ENCODE measurements at regions not wholly inside any gene's neighbourhood (a gene's known extent, or its start where the extent isn't known, plus 50 kb on each side); places are given as distances from the start of the nearest gene placed in this dataset.
"Not testable (repeated sequence)": the region's sequence is repeated elsewhere in the genome, so short reads cannot be mapped to it uniquely, and the experiment has no call there.

DNA sequence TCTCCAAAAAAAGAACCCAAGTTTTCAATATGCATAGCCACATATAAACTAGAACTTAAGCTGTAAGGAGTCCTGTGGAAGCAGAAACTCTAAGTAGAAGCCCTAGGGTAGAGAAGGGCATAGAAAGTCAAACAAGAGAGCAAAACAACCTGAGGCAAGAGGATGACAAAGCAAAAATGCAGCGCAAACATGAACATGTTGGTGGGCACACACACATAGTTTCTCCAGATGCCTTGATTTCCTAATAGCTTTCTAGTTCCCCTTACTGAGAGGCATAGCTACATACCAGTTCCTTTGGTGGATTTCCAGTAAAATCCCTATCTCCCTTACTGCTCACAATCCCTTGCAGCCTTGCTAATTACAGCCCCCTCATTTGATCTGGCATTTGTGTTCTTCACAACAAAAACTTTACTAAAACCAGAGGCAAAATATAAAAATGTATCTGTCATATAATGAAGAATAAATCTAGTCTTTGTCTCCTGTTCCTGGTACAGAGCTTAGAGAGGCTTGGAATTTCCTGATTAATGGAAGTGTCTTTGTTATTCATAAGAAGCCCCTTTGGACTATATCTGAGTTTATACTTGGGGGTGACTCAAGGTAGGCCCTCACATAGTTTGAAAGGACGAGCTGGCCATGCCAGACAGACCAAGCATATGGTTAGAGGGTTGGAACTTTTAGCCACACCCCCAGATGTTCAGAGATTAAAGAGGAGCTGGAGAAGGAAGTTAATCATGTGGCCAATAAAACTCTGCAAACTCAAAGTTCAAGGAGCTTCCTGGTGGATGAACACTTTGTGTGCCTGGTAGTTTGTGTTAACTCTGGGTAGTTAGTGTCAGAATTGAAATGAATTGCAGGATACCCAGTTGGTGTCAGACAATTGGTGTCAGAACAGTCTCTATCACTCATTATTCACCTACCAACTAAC, 52.7 kb upstream of the ZCCHC13 start:
- in situ Hi-C loops (cut with MboI; ENCODE audit: low sequenced_read_pairs), result no loop called here

DNA sequence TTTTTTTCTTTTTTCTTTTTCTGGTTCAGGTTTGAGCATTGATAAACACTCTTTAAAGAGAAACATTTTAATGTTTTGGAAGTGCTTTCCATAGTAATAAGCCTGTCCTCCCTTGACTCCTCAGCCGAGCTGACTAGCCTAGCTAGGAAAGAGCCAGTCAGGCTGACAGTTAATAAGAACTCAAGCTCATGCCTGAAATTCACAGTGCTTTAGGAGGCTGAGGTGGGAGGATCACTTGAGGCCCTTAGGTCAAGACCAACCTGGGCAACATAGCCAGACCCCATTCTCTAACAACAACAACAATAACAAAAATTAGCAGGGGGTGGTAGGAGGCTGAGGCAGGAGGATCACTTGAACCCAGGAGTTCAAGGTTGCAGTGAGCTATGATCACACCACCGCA, 53.4 kb upstream of the ZCCHC13 start:
- in situ Hi-C loops (cut with MboI; ENCODE audit: low sequenced_read_pairs), result no loop called here

DNA sequence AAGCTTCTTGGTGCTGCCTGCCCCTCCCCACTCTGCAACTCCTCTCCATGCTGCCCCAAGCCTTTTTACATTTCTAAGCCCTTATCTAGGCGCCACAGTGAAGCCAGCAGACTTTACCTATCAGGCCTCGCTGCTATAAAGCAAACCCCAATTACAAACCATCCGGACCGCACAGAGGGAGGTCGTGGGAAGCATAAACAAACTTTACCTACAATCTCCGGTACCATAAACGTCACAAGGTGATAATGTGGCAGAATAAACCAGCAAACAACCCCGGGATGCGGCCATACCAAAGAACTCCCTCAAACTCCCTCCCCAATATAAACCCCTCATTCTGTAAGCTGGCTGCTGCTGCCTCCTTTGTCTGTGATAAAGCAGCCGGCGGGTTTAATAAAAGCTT, 54.0 kb upstream of the ZCCHC13 start:
- in situ Hi-C loops (cut with MboI; ENCODE audit: low sequenced_read_pairs), result no loop called here

DNA sequence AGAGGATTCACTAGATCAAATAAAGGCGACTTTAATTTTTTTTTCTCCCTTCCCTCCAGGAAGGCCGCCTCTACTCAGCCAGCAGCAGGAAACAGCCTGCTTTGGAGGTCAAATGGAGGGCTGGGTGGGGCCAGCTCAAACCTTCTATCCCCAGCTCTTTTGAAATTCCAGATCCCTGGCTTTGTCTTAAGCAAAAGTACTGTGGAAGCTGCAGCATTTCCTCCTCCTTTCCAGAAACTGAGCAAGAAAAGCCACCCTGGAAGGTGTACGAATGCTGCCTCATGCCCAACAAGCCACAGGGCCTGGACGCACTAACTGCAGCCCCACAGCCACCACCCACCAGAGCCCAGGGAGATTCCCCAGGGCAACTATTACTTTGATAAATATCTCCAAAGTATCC, 55.1 kb upstream of the ZCCHC13 start:
- in situ Hi-C loops (cut with MboI; ENCODE audit: low sequenced_read_pairs), result no loop called here

DNA sequence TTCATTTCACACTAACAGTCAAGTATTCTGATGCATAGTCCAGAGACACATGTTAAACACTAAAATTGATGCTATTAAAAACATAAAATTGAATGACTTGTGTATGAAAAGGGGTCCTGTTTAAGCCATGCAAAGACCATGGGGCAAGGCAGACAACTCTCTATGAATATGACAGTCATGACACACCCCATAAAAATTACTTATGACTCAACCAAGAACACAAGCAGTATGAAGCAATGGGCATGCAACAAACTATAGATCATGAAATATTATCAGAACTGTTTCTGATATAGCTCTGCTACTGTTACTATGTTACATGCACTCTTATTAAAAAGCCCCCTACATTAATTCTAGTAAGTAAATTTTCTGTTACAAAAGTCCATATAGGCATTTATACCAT, 57.5 kb upstream of the ZCCHC13 start:
- in situ Hi-C loops (cut with MboI; ENCODE audit: low sequenced_read_pairs), result no loop called here

DNA sequence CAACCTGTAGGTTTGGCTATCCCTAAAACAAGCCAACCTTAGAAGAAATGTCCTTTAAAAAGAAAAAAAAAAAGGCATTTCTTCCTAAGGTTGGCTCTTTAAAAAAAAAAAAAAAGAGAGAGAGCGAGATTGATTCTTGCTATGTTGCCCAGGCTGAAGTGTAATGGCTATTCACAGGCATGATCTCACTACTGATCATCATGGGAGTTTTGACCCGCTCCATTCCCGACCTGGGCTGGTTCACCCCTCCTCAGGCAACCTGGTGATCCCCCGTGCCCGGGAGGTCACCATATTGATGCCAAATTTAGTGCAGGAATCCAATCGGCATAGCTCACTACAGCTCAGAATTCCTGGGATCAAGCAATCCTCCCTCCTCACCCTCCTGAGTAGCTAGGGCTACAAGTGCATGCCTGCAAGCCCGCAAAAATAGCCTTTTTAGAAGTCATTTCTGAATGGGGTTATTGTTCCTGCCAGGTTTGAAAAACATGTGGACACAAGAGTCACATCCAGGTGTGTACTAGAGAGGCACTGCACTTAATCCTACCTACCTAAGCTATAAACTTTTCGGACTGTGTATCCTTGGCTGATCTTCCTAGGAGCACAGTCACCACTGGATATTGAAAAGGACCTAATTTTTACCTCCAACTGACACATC, 61.4 kb upstream of the ZCCHC13 start:
- in situ Hi-C loops (cut with MboI; ENCODE audit: low sequenced_read_pairs), result no loop called here

DNA sequence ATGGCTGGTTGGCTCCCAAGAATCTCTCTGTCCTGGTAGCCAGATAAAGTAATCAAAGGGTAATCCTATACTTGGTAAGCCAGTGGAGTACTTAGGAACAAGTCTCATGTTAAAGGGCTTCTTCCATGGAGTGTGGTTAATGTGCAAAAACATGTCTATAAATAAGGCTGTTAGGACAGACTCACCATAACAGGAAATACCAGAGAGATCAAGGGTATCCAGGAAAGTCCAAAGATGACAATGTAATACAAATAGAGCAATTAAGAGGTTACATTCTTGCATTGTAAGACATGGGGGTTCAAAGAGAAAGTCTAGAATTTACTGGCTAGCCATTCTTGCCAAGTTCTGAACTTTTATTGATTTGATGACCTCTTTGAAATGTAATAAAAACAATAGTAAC, 61.9 kb upstream of the ZCCHC13 start:
- in situ Hi-C loops (cut with MboI; ENCODE audit: low sequenced_read_pairs), result no loop called here

DNA sequence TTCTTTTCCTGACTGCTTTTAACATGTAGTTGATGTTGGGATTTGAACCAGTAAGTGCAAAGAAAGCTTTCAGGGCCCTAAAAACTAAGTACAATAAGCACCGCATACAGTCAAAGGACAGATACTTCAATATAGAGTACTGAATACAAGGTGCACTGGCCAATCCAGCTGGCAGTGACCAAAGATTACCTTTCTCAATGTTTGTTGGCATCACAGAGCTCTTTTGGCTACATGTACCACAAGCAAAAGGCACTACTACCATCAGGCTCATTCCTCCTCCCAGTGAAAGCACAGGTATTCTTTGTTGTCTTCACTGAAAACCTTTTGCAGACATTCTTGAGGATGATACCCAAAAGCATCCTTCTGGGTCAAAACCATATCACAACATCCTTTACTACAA, 65.2 kb upstream of the ZCCHC13 start:
- in situ Hi-C loops (cut with MboI; ENCODE audit: low sequenced_read_pairs), result no loop called here

DNA sequence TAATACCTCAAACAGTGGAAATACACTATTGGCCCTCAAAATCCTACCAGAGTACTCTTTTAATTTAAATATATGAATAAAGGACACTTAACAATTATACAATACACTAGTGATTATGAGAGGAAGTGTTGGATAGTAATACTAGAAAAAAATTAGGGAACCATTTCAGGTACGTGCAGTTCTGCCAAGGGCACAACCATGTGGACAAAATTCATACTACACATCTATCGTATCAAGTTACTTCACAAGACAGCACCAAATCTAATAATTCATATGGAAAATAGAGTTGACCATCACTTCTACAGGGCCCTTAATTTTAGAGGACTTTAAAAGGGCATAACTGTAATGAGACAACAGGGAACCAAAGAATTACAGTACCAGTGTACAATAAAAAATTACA, 69.2 kb upstream of the ZCCHC13 start:
- in situ Hi-C loops (cut with MboI; ENCODE audit: low sequenced_read_pairs), result no loop called here

DNA sequence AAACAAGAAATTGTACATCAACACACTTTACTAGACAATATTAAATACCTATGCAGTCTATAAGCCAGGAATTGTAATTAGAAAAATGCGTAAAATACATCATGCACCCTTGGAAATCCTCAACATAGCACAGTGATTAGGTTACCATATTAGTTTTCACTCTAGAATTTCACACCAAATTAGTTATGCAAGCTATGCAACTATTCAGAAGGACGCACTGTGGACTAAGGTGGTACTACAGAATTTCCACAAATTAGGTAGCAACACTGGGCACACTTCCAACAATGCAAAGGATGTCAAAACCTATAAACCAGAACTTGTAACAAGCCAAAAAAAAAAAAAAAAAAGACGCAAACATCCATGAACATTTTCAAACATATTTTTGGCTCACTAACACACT, 71.1 kb upstream of the ZCCHC13 start:
- in situ Hi-C loops (cut with MboI; ENCODE audit: low sequenced_read_pairs), result no loop called here

DNA sequence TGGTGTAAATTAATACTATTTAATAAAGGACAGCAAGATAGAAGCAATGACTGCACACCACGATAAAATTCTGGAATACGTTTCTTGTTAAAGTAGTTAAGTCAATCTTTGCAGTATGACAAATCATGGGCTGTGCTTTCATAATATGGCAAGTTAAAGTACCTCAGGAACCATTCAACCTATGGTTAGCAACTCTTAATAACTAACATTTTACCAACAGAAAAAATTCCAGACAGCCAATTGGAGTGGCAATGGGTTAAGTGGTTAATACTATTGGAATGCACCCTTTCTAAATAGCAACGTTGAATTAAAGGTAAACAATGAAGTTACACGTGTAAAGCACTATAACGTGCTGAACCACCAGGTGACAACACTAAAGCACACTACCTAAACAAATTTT, 72.4 kb upstream of the ZCCHC13 start:
- in situ Hi-C loops (cut with MboI; ENCODE audit: low sequenced_read_pairs), result no loop called here

DNA sequence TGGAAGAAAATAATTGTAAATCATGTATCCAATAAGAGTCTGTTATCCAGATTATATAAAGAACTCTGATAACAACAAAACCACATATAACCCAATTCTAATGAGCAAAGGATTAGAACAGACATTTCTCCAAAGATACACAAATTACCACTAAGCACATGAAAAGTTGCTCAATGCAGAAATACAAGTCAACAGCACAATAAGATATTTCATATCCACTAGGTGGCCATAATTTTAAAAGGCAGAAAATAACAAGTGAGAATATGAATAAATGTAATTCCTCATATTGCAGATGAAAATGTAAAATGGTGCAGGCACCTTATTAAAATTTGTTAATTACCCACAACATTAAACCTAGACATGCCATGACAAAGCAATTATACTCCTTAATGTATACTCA, 73.9 kb upstream of the ZCCHC13 start:
- in situ Hi-C loops (cut with MboI; ENCODE audit: low sequenced_read_pairs), result no loop called here

DNA sequence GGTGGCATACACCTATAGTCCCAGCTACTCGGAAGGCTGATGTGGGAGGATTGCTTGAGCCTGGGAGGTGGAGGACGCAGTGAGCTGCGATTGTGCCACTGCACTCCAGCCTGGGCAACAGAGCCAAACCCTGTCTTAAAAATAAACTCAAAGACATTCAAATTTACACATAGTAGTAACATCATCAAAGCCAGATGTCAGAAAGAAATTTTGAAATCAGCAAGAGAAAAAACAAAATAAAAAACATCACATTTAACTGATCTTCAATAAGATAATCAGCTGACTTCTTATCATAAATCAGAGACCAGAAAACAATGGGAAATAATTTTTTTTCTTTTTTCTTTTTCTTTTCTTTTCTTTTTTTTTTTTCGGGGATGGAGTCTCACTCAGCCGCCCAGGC, 78.9 kb upstream of the ZCCHC13 start:
- in situ Hi-C loops (cut with MboI; ENCODE audit: low sequenced_read_pairs), result no loop called here

DNA sequence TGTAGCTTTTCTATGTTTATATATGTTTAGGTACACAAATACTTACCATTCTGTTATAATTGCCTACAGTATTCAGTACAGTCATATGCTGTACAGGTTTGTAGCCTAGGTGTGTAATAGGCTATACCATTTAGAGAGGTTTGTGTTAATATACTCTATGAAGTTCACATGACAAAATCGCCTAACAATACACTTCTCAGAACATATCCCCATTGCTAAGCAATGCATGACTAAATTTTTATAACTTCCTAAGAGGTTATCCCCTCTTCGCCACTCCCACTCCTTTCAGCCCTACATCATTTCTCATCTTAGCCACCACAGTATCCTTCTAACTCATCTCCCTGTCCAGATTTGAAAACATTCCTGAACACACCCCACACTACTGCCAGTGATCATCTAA, 83.7 kb upstream of the ZCCHC13 start:
- in situ Hi-C loops (cut with MboI; ENCODE audit: low sequenced_read_pairs), result no loop called here

DNA sequence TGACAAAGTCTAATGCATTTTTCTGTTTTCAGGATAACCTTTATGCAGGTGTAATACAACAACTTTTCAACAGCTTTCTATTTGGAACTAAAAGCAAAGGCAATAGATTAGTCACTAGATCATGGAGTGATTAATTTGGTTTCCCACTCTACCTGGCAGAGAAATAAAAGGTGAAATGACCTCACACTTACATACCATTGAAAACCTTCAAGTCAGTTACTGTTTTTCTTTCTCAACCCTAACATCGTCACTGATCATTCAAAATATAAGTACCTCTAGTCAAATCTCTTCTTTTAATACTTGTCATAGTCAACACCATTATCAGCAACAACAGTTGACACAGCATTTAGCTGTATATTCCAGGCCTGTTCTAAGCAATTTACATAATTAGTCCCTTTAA, 85.1 kb upstream of the ZCCHC13 start:
- in situ Hi-C loops (cut with MboI; ENCODE audit: low sequenced_read_pairs), result no loop called here

DNA sequence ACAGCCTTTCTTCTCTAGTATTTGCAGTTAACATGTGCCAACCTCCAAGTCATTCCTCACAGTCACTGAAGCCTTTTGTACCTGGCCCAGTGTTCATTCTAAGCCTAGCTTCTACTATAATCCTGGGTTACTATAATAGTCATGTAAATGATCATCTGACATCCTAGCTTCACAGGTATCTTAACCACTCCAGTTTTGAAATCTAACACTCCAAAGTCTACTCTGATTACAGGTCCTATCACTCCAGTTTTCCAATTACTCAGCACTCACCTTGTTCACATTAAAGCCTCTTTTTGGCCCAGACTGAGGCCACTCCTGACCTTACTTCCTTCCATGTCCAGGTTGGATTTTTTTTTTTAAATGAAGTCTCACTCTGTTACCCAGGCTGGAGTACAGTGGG, 87.6 kb upstream of the ZCCHC13 start:
- in situ Hi-C loops (cut with MboI; ENCODE audit: low sequenced_read_pairs), result no loop called here

DNA sequence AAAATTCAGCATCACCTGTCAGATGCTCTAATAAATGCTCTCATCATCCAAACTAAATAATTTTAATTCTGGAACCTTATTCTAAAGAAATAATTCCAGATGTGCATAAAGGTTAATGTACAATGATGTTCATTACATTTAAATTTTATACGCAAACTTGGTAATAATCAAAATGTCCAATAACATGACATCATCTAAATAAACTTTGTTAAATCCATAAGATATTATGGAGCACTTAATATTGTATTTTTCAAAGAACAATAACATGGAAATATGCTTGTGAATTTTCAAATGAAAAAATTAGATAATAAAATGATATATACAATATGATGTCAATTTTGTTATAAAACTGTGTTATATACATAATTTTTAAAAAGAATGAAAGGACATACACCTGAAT, 92.1 kb upstream of the ZCCHC13 start:
- in situ Hi-C loops (cut with MboI; ENCODE audit: low sequenced_read_pairs), result no loop called here

DNA sequence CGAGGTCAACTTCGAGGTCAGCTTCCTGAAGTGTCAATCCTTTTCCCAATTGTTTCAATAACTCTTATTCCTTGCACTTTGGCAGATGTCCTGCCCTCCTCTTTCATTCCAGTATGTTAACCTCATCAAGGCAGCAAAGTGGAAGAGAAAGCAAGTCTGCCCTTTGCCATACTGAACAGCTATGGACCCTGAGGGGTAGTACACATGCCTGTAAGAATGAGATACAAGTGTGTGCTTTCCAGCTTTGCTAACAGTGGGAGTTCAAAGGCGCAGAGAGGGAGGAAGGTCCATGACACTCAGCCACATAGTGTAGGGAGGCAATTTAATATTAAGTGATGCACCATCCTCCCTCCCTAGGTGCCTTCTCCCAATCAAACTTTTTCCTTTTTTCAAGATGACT, 96.4 kb upstream of the ZCCHC13 start:
- in situ Hi-C loops (cut with MboI; ENCODE audit: low sequenced_read_pairs), result no loop called here

DNA sequence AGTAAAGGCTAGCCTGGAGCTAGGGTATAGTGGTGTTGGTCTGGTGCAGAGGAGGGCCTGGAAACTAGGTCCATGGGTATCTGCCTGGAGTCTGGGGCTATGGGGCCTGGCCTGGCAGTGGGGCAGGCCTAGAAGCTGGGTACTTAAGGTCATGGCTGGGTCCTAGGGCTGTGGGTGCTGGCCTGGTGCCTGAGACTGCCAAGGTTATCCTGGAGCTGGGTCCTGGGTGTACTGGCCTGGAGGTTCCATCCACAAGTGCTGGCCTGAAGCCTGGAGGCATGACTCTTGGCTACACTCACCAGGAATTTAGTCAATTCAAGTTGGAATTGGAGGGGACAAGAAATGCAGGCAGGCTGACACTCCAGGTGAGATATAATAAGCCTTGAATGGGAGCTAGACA, 108.4 kb upstream of the ZCCHC13 start:
- in situ Hi-C loops (cut with MboI; ENCODE audit: low sequenced_read_pairs), result no loop called here

DNA sequence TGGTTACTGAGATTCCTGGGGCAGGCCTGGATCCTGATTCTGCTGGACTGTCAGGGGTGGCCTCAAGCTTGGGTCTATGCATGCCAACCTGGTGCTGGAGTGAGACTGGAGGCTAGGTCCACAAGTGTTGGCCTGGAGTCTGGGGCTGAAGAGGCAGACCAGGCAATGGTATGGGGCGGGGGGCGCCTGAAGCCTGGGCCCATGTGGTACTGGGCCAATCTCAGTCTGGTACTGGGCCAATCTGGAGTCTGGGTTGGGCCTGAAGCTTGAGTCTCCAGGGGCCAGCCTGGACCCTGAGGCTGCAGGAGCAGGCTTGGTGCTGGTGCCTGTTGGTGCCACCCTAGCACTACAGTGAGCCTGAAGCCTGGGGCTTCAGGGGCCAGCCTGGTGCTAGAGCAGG, 108.9 kb upstream of the ZCCHC13 start:
- in situ Hi-C loops (cut with MboI; ENCODE audit: low sequenced_read_pairs), result no loop called here

DNA sequence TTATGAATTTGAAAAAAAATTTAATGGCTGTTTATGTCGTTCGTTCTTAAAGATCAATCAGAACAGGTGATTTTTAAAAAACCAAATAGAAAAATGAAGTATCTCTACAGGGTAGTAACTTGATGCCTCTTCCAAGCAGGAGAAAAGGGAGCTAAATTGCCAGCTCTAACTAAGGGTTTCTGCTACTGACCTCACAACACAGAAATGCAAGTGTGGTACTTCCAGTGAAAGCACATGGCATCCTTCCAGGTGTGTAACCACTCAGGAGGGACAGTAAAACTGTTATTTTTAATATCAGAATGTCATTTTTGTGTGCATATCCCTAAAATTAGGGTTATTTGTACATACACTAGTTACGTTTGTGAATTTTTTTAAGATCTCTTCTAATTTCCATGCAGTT, 116.8 kb upstream of the ZCCHC13 start:
- in situ Hi-C loops (cut with MboI; ENCODE audit: low sequenced_read_pairs), result no loop called here

DNA sequence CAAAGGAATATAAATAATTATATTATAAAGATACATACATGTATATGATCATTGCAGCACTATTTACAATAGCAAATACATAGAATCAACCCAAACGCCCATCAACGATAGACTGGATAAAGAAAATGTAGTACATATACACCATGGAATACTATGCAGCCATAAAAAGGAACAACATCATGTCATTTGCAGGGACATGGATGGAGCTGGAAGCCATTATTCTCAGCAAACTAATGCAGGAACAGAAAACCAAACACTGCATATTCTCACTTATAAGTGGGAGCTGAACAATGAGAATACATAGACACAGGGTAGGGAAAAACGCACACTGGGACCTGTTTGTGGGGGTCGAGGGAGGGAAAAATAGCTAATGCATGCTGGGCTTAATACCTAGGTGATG, 120.9 kb upstream of the ZCCHC13 start:
- in situ Hi-C loops (cut with MboI; ENCODE audit: low sequenced_read_pairs), result not testable (repeated sequence)

DNA sequence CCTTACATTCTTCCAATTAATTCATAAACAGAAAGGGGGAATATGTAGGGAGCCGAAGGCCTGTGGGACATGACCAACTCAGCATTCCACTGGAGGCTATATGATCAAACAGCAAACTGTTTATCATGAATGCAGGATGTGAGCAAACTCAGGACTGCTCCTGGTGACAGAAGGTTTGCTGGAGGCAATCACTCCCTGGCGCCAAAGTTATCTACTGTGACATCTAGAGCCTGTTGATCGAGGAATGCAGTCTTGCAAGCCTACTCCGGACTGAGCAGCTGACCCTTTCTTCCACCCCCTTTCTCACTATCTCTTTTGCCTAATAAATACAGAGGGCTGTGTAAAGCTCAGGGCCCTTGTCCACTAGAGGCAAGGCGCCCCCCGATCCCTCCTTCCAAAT, 122.0 kb upstream of the ZCCHC13 start:
- in situ Hi-C loops (cut with MboI; ENCODE audit: low sequenced_read_pairs), result not testable (repeated sequence)
